PC-9 (cell line): ENCODE measurements at regions not wholly inside any gene's neighbourhood (a gene's known extent, or its start where the extent isn't known, plus 50 kb on each side); places are given as distances from the start of the nearest gene placed in this dataset.

Experiments
- BruUV-seq: library from RNA; stranded (reverse); fragments of 400-500 nt; replicated peaks from 2 replicates; lab custom pipeline; 2021; lab: Mats Ljungman, UMichigan
- CTCF ChIA-PET: fragments of 300-600 bp; sonication (Branson Sonifier 250); formaldehyde crosslinking; loops from one replicate; lab custom pipeline; 2022; ENCODE audit warnings: antibody characterized with exemption; lab: Charles Lee
- POLR2A ChIA-PET: fragments of 300-600 bp; sonication (Branson Sonifier 250); formaldehyde crosslinking; loops from one replicate; lab custom pipeline; 2022; ENCODE audit warnings: antibody characterized with exemption; ENCODE audit not compliant: unreplicated experiment; lab: Charles Lee
- DNase-seq, 2 experiments: peaks; one replicate each; pipeline versions ENCODE4 v3.0.0 to v3.0.0-alpha.2; 2015 to 2022; ENCODE audit warnings: mixed read lengths in 1 of 2
- H2AFZ ChIP-seq: fragments of 200-600 bp; sonication (generic); 2 replicates; pipeline ENCODE4 v1.8.1; 2017; ENCODE audit warnings: antibody characterized with exemption
- H3F3A ChIP-seq: fragments of 200-600 bp; sonication (generic); 2 replicates; pipeline ENCODE4 v1.8.1; 2017; ENCODE audit warnings: antibody characterized with exemption, mild to moderate bottlenecking, low read depth; ENCODE audit not compliant: insufficient read depth
- H3K27ac ChIP-seq: fragments of 200-600 bp; sonication (generic); 2 replicates; pipeline ENCODE4 v1.6.1; 2016; ENCODE audit warnings: mixed run types
- H3K27me3 ChIP-seq: fragments of 200-600 bp; sonication (generic); 2 replicates; pipeline ENCODE4 v1.6.1; 2016; ENCODE audit warnings: low read depth, mixed run types; ENCODE audit not compliant: insufficient read depth
- H3K36me3 ChIP-seq: fragments of 200-600 bp; sonication (generic); 2 replicates; pipeline ENCODE4 v1.6.1; 2016; ENCODE audit warnings: low read depth, mixed run types
- H3K4me1 ChIP-seq: fragments of 200-600 bp; sonication (generic); replicated peaks from 2 replicates; pipeline ENCODE4 v1.6.1; 2016; ENCODE audit warnings: mixed run types; ENCODE audit not compliant: insufficient read depth
- H3K4me2 ChIP-seq: fragments of 200-600 bp; sonication (generic); 2 replicates; pipeline ENCODE4 v1.6.1; 2017; ENCODE audit warnings: mixed run types
- H3K4me3 ChIP-seq: fragments of 200-600 bp; sonication (generic); 2 replicates; pipeline ENCODE4 v1.6.1; 2016; ENCODE audit warnings: mixed run types
- H3K79me2 ChIP-seq: fragments of 200-600 bp; sonication (generic); 2 replicates; pipeline ENCODE4 v1.6.1; 2017; ENCODE audit warnings: low read depth, mixed run types
- H3K9me2 ChIP-seq: fragments of 200-600 bp; sonication (generic); 2 replicates; pipeline ENCODE4 v1.8.1; 2017; ENCODE audit warnings: mild to moderate bottlenecking; ENCODE audit not compliant: insufficient read depth
- H3K9me3 ChIP-seq: fragments of 200-600 bp; sonication (generic); 2 replicates; pipeline ENCODE4 v1.8.1; 2016; ENCODE audit warnings: low read depth; ENCODE audit not compliant: insufficient read depth
- H4K20me1 ChIP-seq: fragments of 200-600 bp; sonication (generic); 2 replicates; pipeline ENCODE4 v1.8.1; 2017; ENCODE audit not compliant: insufficient read depth
- EZH2 ChIP-seq: fragments of 200-600 bp; sonication (generic); IDR thresholded peaks from 2 replicates; pipeline ENCODE4 v1.8.0; 2017; ENCODE audit warnings: antibody characterized with exemption, low read depth
- intact Hi-C: fragments of 100-400 bp; cut with micrococcal nuclease; formaldehyde crosslinking; loops from one replicate; pipeline ENCODE4 v1.10.0; 2022; ENCODE audit not compliant: unreplicated experiment
- TF ChIP-seq, protein P1 (sequence below): fragments of 200-600 bp; sonication (generic); conservative IDR thresholded peaks from 2 replicates; pipeline ENCODE4 v1.6.1; 2017; ENCODE audit warnings: mixed run types, antibody characterized with exemption, mild to moderate bottlenecking, moderate library complexity

DNA sequence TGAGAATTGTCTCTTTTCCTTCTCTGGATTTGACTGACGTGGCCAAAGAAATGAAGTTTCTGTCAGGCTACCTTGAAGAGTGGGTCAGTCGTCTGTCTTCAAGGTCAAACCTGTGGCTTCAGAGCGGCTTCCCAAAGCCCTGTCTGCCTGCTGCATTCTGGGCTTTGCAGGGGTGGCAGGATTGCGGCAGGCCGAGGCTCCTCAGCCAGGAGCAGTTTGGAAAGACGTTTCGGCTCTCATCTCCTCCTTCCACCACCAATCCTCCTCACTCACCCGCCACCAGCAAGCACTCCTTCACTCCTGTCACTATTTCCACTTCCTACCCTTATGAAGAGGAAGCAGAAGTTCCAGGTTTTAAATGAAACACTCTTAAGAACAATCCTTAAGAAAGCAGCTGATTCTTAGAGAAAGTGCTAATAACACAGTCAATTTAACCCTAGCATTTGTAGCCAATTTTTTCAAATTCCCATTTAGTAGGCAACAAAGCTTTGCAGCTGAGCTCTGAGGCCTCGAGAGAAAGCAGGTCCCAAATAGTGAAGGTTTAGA lies 351.7 kb downstream of the ZNF608 start:
- TF ChIP-seq EZH2 = no peak
- TF ChIP-seq, protein P1, sequence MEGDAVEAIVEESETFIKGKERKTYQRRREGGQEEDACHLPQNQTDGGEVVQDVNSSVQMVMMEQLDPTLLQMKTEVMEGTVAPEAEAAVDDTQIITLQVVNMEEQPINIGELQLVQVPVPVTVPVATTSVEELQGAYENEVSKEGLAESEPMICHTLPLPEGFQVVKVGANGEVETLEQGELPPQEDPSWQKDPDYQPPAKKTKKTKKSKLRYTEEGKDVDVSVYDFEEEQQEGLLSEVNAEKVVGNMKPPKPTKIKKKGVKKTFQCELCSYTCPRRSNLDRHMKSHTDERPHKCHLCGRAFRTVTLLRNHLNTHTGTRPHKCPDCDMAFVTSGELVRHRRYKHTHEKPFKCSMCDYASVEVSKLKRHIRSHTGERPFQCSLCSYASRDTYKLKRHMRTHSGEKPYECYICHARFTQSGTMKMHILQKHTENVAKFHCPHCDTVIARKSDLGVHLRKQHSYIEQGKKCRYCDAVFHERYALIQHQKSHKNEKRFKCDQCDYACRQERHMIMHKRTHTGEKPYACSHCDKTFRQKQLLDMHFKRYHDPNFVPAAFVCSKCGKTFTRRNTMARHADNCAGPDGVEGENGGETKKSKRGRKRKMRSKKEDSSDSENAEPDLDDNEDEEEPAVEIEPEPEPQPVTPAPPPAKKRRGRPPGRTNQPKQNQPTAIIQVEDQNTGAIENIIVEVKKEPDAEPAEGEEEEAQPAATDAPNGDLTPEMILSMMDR = no peak
- Histone ChIP-seq H3K36me3 (no peaks in the 10 kb centered on the region), H3K4me2 (no peak overlapping the region), H3K27ac (no peak overlapping the region), H3F3A (no peaks in the 10 kb centered on the region), H3K4me1 (no peaks in the 10 kb centered on the region), H3K9me3 (peaks cover 10% of the 10 kb centered on the region; the same call in 1 of the 2 replicates), H3K79me2 (no peaks in the 10 kb centered on the region), H3K27me3 (no peaks in the 10 kb centered on the region), H2AFZ (no peak overlapping the region), H3K4me3 (no peak overlapping the region), H3K9me2 (no peaks in the 10 kb centered on the region), H4K20me1 (no peaks in the 10 kb centered on the region)
- no TSS peak for BruUV-seq
- no peak for DNase-seq
- ChIA-PET POLR2A (no interaction called here), CTCF (no interaction called here)
- intact Hi-C loops = no loop called here

DNA sequence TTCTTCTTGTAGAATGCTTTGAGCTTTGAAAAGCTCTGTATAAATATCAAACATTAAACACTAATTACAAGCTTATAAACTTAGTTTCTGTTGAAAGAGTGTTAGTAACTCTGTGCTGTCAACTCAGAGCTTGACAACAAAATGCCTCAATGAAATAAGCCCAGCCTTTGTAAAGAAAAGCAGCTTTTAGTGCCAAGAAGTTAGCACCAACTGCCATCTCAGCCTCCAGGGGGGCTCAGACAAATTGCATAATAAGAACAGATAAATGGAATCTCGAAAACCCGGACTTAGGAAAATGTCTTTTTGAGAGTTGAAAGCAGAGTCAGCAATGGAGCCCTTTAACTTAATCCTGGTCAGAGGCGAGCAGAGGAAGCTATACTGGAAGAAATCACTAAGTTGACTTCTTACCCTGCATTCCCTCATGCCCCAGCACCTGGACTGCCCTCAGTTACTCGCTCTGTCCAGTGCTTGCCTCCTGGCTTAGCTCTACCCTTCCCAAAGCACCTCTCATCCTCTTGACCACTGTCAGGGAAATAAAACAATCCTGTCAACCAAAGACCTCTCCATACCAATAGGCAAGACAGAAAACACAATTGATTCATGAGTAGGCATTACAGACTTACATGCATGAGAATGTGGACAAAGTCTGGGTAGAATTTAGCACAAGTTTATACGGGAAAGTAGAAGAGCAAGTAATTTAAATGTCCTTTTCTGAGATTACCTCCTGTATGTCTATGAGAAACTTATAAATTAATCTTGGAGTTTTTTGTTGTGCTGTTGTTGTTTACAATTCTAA lies 352.7 kb downstream of the ZNF608 start:
- Histone ChIP-seq H3K27ac (no peak overlapping the region), H3K4me2 (no peak overlapping the region), H3K36me3 (no peaks in the 10 kb centered on the region), H3K9me3 (peaks cover 6% of the 10 kb centered on the region; the same call in 1 of the 2 replicates), H3K9me2 (no peaks in the 10 kb centered on the region), H3K4me3 (no peak overlapping the region), H3F3A (no peaks in the 10 kb centered on the region), H3K4me1 (no peaks in the 10 kb centered on the region), H2AFZ (no peak overlapping the region), H3K27me3 (no peaks in the 10 kb centered on the region), H3K79me2 (no peaks in the 10 kb centered on the region), H4K20me1 (no peaks in the 10 kb centered on the region)
- ChIA-PET CTCF (no interaction called here), POLR2A (no interaction called here)
- no peak for DNase-seq
- intact Hi-C loops = no loop called here
- BruUV-seq = no TSS peak
- TF ChIP-seq EZH2 = no peak
- TF ChIP-seq, protein P1 = no peak

DNA sequence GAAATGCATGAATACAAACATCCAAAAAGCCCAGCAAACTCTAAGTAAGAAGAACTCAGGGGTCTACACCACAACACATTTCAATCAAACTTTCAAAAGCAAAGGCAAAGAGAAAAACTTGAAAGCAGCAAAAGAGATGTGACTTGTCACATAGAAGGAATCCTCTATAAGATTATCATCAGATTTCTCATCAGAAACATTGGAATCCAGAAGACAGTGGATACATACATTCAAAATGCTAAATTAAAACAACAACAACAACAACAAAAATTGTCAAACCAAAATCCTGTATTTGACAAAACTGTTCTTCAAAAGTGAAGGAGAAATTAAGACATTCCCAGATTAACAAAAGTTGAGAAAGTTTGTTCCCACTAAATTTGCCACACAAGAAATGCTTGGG lies 362.7 kb downstream of the ZNF608 start:
- peaks cover 8% of the 10 kb centered on the region; the same call in 1 of the 2 replicates for H3K9me3 ChIP-seq
- BruUV-seq = no TSS peak
- no peak overlapping the region for H2AFZ ChIP-seq
- H3K27me3 ChIP-seq = no peaks in the 10 kb centered on the region
- no peaks in the 10 kb centered on the region for H3K36me3 ChIP-seq
- no peak overlapping the region for H3K4me3 ChIP-seq
- H3K9me2 ChIP-seq = no peaks in the 10 kb centered on the region
- H3F3A ChIP-seq = no peaks in the 10 kb centered on the region
- H3K27ac ChIP-seq = no peak overlapping the region
- CTCF ChIA-PET = no interaction called here
- POLR2A ChIA-PET = no interaction called here
- TF ChIP-seq, protein P1 = no peak
- no peak for TF ChIP-seq EZH2
- no peak for DNase-seq
- no peaks in the 10 kb centered on the region for H3K79me2 ChIP-seq
- no peak overlapping the region for H3K4me2 ChIP-seq
- H3K4me1 ChIP-seq = no peaks in the 10 kb centered on the region
- intact Hi-C loops = no loop called here
- H4K20me1 ChIP-seq = no peaks in the 10 kb centered on the region
